K562 (cell line): ENCODE measurements at regions not wholly inside any gene's neighbourhood (a gene's known extent, or its start where the extent isn't known, plus 50 kb on each side); places are given as distances from the start of the nearest gene placed in this dataset.

ENCODE experiments used
- ATAC-seq: fragments of 200-7000 bp; cut with Tn5 transposase; 3 replicates; pipeline ENCODE4 v1.9.1; 2020; ENCODE audit warnings: moderate library complexity
- BruUV-seq: library from RNA; stranded (reverse); fragments of 400-500 nt; replicated peaks from 2 replicates; lab custom pipeline; 2021; lab: Mats Ljungman, UMichigan
- CTCF ChIA-PET: fragments of 300-600 bp; formaldehyde crosslinking; extraction: SDS; loops from one replicate; lab custom pipeline; 2021; ENCODE audit warnings: low intra/inter-chr PET ratio; lab: Yijun Ruan, JAX
- POLR2A ChIA-PET: fragments of 300-600, 350-650 bp; sonication (Branson Sonifier 250); formaldehyde crosslinking; extraction: SDS; loops from one replicate; lab custom pipeline; 2021; ENCODE audit warnings: antibody characterized with exemption, inconsistent platforms; lab: Yijun Ruan, JAX
- DNase-seq, 4 experiments: peaks; one replicate each; pipeline versions ENCODE4 v3.0.0 to v3.0.0-alpha.2; 2011 to 2018; ENCODE audit warnings: low spot score in 3 of 4, mixed read lengths in 3 of 4; ENCODE audit errors: extremely low read depth in 1 of 4
- FAIRE-seq: peaks from 2 replicates; lab custom pipeline; 2011; peaks lifted over from hg19 to GRCh38; lab: Jason Lieb, UNC
- H2AFZ ChIP-seq: 2 replicates; pipeline ENCODE4 v1.6.0; 2011; ENCODE audit warnings: low read depth, low read length, control low read depth, inconsistent platforms
- H3K27ac ChIP-seq: fragments of 200-600 bp; 3 replicates; pipeline ENCODE4 v1.8.0; 2011; ENCODE audit warnings: low read depth, mild to moderate bottlenecking, control low read depth, inconsistent platforms, low read length, moderate library complexity, mixed read lengths; ENCODE audit errors: extremely low read depth
- H3K27me3 ChIP-seq, 2 experiments: fragments of 300-600 bp in 1 of 2; 2 replicates in 1 of 2; 3 replicates in 1 of 2; pipeline versions ENCODE4 v1.6.0 to v1.8.0; 2011; ENCODE audit warnings: inconsistent platforms in 2 of 2, low read length in 2 of 2, mild to moderate bottlenecking in 1 of 2, mixed read lengths in 1 of 2, moderate library complexity in 1 of 2; ENCODE audit not compliant: control insufficient read depth in 2 of 2, insufficient read depth in 2 of 2
- H3K36me3 ChIP-seq: fragments of 300-600 bp; 3 replicates; pipeline ENCODE4 v1.8.0; 2011; ENCODE audit warnings: mild to moderate bottlenecking, low read length, inconsistent platforms; ENCODE audit not compliant: control insufficient read depth, insufficient read depth
- H3K4me1 ChIP-seq, 2 experiments: fragments of 200-600 bp in 1 of 2; replicated peaks in 1 of 2; 2 replicates in 1 of 2; 3 replicates in 1 of 2; pipeline versions ENCODE4 v1.5.1 to v1.8.0; 2011; ENCODE audit warnings: inconsistent platforms in 2 of 2, low read length in 2 of 2, mild to moderate bottlenecking in 1 of 2, mixed read lengths in 1 of 2, moderate library complexity in 1 of 2; ENCODE audit not compliant: control insufficient read depth in 2 of 2, insufficient read depth in 2 of 2
- H3K4me2 ChIP-seq: 2 replicates; pipeline ENCODE4 v1.6.1; 2011; ENCODE audit warnings: low read length, control low read depth, inconsistent platforms, mixed read lengths; ENCODE audit not compliant: insufficient read depth
- H3K4me3 ChIP-seq: fragments of 200-600 bp; sonication (generic), shearing (Covaris generic); 2 replicates; pipeline ENCODE4 v1.5.1; 2016; ENCODE audit warnings: control low read depth, inconsistent platforms
- H3K79me2 ChIP-seq: fragments of 200-600 bp; 3 replicates; pipeline ENCODE4 v1.8.0; 2011; ENCODE audit warnings: low read length, inconsistent platforms; ENCODE audit not compliant: control insufficient read depth, insufficient read depth
- H3K9ac ChIP-seq, 2 experiments: 2 replicates each; pipeline versions ENCODE4 v1.6.0 to v1.6.1; 2011; ENCODE audit warnings: low read depth in 2 of 2, low read length in 2 of 2, control low read depth in 1 of 2, inconsistent platforms in 1 of 2, mild to moderate bottlenecking in 1 of 2, mixed read lengths in 1 of 2; ENCODE audit not compliant: insufficient read depth in 1 of 2
- H3K9me1 ChIP-seq: one replicate; pipeline ENCODE4 v1.6.0; 2011; ENCODE audit warnings: inconsistent platforms, mild to moderate bottlenecking, low read length, moderate library complexity; ENCODE audit not compliant: control insufficient read depth, insufficient read depth
- H3K9me3 ChIP-seq: replicated peaks from 2 replicates; pipeline ENCODE4 v1.5.1; 2011; ENCODE audit warnings: low read depth, low read length, inconsistent platforms; ENCODE audit not compliant: control insufficient read depth, insufficient read depth
- H4K20me1 ChIP-seq: replicated peaks from 2 replicates; pipeline ENCODE4 v1.6.1; 2011; ENCODE audit warnings: low read length, inconsistent platforms, mixed read lengths; ENCODE audit not compliant: control insufficient read depth, insufficient read depth
- CLOCK ChIP-seq: fragments of 250-450 bp; sonication (Bioruptor Pico); IDR thresholded peaks from 2 replicates; pipeline ENCODE4 v1.4.0; 2020; ENCODE audit warnings: mild to moderate bottlenecking, moderate library complexity, borderline replicate concordance
- RBM34 ChIP-seq: fragments of 200-400 bp; formaldehyde crosslinking; IDR thresholded peaks from 2 replicates; pipeline ENCODE4 v1.6.1; 2018; ENCODE audit warnings: low read length, borderline replicate concordance; ENCODE audit not compliant: insufficient read depth
- SMAD3 ChIP-seq: fragments of 450-650 bp; formaldehyde crosslinking; conservative IDR thresholded peaks from 2 replicates; pipeline ENCODE4 v1.4.0; 2020; ENCODE audit warnings: mild to moderate bottlenecking
- SMARCB1 ChIP-seq: IDR thresholded peaks from 2 replicates; pipeline ENCODE4 v1.6.1; 2011; ENCODE audit warnings: improper control_type of control experiment, low read depth; ENCODE audit not compliant: insufficient read length
- SNIP1 ChIP-seq: fragments of 450-650 bp; IDR thresholded peaks from 2 replicates; pipeline ENCODE4 v1.7.1; 2017; ENCODE audit warnings: low read depth, mild to moderate bottlenecking
- ZBTB9 ChIP-seq: fragments of 450-650 bp; formaldehyde crosslinking; IDR thresholded peaks from 2 replicates; pipeline ENCODE4 v1.4.0; 2020; ENCODE audit warnings: mild to moderate bottlenecking, moderate library complexity
- ZC3H8 ChIP-seq: fragments of 450-650 bp; IDR thresholded peaks from 2 replicates; pipeline ENCODE4 v1.6.1; 2017
- WGBS: fragments of 100-300 bp; shearing (Covaris generic); methylation state at CpG from one replicate; pipeline ENCODE4 v1.1.6; 2016; ENCODE audit warnings: low coverage, mixed read lengths; ENCODE audit not compliant: insufficient coverage; ENCODE audit errors: missing lambda C conversion rate; 5-methylcytosine and 5-hydroxymethylcytosine counted together
- in situ Hi-C: fragments of 300-500 bp; cut with MboI; formaldehyde crosslinking; loops from 4 replicates; pipeline ENCODE4 v1.15.0; 2018; ENCODE audit warnings: inconsistent platforms, mixed read lengths
- intact Hi-C: fragments of 100-400 bp; cut with micrococcal nuclease; formaldehyde crosslinking; loops from 2 replicates; pipeline ENCODE4 v1.14.2; 2022

DNA sequence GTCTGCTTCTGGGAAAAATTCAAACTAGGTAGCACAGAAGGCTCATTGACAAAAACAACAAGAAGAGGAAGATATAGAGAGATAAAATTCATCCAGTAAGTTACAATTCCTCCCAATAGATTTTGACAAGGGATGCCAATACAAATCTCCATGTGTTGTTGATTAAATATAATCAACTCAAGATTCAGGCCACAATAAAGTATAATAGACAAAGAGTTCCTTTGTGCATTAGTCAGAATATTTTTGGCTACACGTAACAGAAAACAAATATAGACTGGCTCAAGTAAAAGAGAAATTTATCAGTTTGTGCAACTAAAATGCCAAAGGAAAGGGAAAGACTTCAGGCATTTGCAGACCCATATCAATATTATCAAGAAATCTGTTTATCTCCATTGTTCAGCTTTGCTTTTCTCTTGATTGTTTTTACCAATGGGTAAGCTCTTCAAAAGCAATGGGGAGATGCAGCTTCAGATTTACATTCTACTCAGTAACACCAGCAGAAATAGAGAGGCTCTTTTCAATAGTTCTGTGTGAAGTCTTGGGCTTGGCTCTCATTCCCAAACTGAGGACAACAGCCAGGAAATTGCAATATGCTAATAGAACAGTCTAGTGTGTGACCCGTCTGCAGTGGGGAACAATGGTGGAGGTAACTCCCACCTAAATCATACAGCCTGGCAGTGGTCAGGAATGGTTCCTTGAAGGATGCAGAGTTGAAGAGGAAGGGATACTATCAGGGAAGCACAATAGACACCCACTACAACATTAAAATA lies 77.6 kb upstream of the PROK2 start:
- H3K9ac ChIP-seq: no peak overlapping the region
- no peak for TF ChIP-seq ZC3H8
- TF ChIP-seq ZBTB9 (CRISPR knock-in tag): no peak
- TF ChIP-seq RBM34: no peak
- no peak for TF ChIP-seq SMAD3 (CRISPR knock-in tag)
- TF ChIP-seq SNIP1: no peak
- no peak for TF ChIP-seq SMARCB1
- TF ChIP-seq CLOCK (CRISPR knock-in tag): no peak
- H3K79me2 ChIP-seq: no peaks in the 10 kb centered on the region
- ChIA-PET POLR2A (no interaction called here), CTCF (no interaction called here)
- DNase-seq: no peak
- intact Hi-C loops: no loop called here
- FAIRE-seq: no peak
- no peaks in the 10 kb centered on the region for H4K20me1 ChIP-seq
- no peak for ATAC-seq
- 6% methylated on average over 2 of the region's 2 CpGs for WGBS
- H3K27me3 ChIP-seq: 0 out of 5 replicates have a peak, but pooled peaks cover 2 to 9% of the 10 kb centered on the region in 2 experiments
- H3K9me1 ChIP-seq: no peaks in the 10 kb centered on the region
- no TSS peak for BruUV-seq
- no peak overlapping the region for H3K4me3 ChIP-seq
- no peak overlapping the region for H3K27ac ChIP-seq
- H3K36me3 ChIP-seq: no peaks in the 10 kb centered on the region
- H3K9me3 ChIP-seq: no peaks in the 10 kb centered on the region
- H2AFZ ChIP-seq: no peak overlapping the region
- H3K4me1 ChIP-seq: no peaks in the 10 kb centered on the region
- in situ Hi-C loops: no loop called here
- no peak overlapping the region for H3K4me2 ChIP-seq
